NB4 (cell line): ENCODE measurements at regions not wholly inside any gene's neighbourhood (a gene's known extent, or its start where the extent isn't known, plus 50 kb on each side); places are given as distances from the start of the nearest gene placed in this dataset.
A peak's percentile ranks its signal among the peaks of the same experiment; 100 is the strongest.

Experiments used
- DNase-seq: peaks from one replicate; pipeline ENCODE4 v3.0.0; 2010; ENCODE audit warnings: low read depth
- H3K4me3 ChIP-seq: one replicate; pipeline ENCODE4 v1.5.1; 2011; ENCODE audit warnings: mild to moderate bottlenecking, low read depth, low read length, moderate library complexity
- MAX ChIP-seq: IDR thresholded peaks from 2 replicates; pipeline ENCODE4 v1.6.1; 2011; ENCODE audit warnings: low read depth, low read length
- MYC ChIP-seq: IDR thresholded peaks from 2 replicates; pipeline ENCODE4 v1.6.1; 2011; ENCODE audit warnings: low read depth, low read length
- POLR2A ChIP-seq: IDR thresholded peaks from 2 replicates; pipeline ENCODE4 v1.6.1; 2011; ENCODE audit warnings: mild to moderate bottlenecking; ENCODE audit not compliant: insufficient read length; ENCODE audit errors: extremely low read depth
- TF ChIP-seq, protein P1 (sequence below): IDR thresholded peaks from one replicate; pipeline ENCODE4 v1.5.1; 2012; ENCODE audit warnings: low read depth, low read length

DNA sequence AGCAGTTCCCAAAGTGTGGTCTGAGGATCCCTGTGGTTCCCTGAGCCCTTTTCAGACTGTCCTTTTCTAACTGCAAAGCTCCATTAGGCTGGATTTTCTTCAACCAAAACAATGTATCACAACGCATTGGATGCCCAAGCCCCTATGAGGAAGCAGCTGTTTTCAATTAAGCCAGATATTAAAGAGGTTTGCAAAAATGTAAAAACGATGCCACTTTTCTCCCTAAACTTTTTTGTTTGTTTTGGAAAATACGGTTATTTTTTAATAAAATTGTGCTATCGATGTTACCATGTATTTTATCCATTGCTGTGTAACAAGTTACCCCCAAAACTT, 170.4 kb upstream of the BCOR start:
- H3K4me3 ChIP-seq, result peak overlapping the region; percentile 49
- TF ChIP-seq MYC (no peak), POLR2A (no peak), MAX (no peak)
- TF ChIP-seq, protein P1, sequence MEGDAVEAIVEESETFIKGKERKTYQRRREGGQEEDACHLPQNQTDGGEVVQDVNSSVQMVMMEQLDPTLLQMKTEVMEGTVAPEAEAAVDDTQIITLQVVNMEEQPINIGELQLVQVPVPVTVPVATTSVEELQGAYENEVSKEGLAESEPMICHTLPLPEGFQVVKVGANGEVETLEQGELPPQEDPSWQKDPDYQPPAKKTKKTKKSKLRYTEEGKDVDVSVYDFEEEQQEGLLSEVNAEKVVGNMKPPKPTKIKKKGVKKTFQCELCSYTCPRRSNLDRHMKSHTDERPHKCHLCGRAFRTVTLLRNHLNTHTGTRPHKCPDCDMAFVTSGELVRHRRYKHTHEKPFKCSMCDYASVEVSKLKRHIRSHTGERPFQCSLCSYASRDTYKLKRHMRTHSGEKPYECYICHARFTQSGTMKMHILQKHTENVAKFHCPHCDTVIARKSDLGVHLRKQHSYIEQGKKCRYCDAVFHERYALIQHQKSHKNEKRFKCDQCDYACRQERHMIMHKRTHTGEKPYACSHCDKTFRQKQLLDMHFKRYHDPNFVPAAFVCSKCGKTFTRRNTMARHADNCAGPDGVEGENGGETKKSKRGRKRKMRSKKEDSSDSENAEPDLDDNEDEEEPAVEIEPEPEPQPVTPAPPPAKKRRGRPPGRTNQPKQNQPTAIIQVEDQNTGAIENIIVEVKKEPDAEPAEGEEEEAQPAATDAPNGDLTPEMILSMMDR, result no peak
- no peak for DNase-seq

GRCh38 chrX:40267334-40268187, 169.8 kb upstream of the BCOR start:
- H3K4me3 ChIP-seq, result peak overlapping the region; percentile 49
- DNase-seq, result peak; percentile 92
- no peak for TF ChIP-seq MAX
- TF ChIP-seq MYC, result no peak
- TF ChIP-seq, protein P1, result no peak
- TF ChIP-seq POLR2A, result no peak

GRCh38 chrX:40266490-40267333, 169.0 kb upstream of the BCOR start:
- peak; percentile 82 for DNase-seq
- TF ChIP-seq MAX, result no peak
- TF ChIP-seq, protein P1, result peak; percentile 47
- peak overlapping the region; percentile 49 for H3K4me3 ChIP-seq

GRCh38 chrX:40265936-40266335, 168.2 kb upstream of the BCOR start:
- no peak for TF ChIP-seq MAX
- DNase-seq, result peak; percentile 18

DNA sequence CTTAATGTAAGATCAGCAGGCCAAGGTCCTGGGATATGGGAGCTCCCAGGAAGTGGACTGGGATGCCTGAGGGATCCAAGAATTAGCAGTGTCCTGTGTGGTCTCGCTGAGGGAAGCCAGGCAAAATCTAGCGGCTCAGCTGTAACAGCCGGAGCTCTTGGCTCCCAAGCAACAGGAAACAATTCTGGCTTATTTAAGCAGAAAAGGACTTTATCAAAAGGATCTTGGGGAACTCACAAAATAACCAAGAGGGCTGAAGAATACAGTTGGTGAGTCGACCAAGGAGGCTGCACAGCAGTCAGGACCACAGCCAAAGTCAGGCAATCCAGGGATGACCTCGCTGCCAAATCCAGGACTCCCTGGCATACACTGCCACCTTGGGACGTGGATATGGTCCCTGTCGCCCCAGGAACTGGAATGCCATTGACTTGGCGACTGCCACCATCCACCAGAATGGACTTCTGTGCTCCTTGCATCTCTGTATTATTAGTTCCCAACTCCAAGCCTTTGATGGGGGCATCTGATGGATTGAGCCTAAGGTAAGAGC, 165.3 kb upstream of the BCOR start:
- no peak for DNase-seq
- TF ChIP-seq, protein P1, result no peak
- TF ChIP-seq MAX (no peak), MYC (no peak), POLR2A (no peak)
- H3K4me3 ChIP-seq, result no peak overlapping the region

More at GRCh38 chrX:40265936-40266335, 168.2 kb upstream of the BCOR start:
- no peak overlapping the region for H3K4me3 ChIP-seq
